ENCODE measurements at regions not wholly inside any gene's neighbourhood (a gene's known extent, or its start where the extent isn't known, plus 50 kb on each side); places are given as distances from the start of the nearest gene placed in this dataset.

DNA sequence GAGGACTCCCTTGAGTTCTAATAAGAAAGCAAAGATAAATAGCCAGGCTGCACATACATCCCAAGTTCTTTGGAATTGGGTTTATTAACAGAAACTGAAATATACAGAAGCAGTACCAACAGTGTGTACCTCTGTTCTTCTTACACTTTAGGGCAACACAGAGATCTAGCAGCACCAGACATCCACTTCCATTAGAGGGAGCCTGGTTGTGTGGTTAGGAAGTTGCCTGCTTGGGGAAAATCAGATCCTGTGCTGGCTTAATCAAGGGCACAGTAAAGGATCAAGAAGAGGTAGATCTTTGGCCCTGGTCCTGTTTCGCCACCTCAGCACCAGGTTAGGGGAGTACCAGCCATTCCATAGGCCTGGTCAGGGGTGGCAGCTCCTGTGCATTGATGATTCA lies 231.1 kb upstream of the ARHGAP24 start:
- TF ChIP-seq POLR2A (IDR thresholded peaks at IDR 0.05; ENCODE audit: low read depth, low read length): no peak
- no peak for TF ChIP-seq TAF1 (IDR thresholded peaks at IDR 0.05; ENCODE audit: low read depth, low read length)

Data from GM12891 (cell line).